GM12873 (cell line): ENCODE measurements at regions not wholly inside any gene's neighbourhood (a gene's known extent, or its start where the extent isn't known, plus 50 kb on each side); places are given as distances from the start of the nearest gene placed in this dataset.
A peak's percentile ranks its signal among the peaks of the same experiment; 100 is the strongest.

Source experiments
- TF ChIP-seq, protein P1 (sequence below): IDR thresholded peaks from 2 replicates; pipeline ENCODE4 v1.5.1; 2012; ENCODE audit warnings: low read depth, mild to moderate bottlenecking, moderate library complexity, low read length, control low read depth; ENCODE audit not compliant: insufficient read depth; ENCODE audit errors: missing control alignments

DNA sequence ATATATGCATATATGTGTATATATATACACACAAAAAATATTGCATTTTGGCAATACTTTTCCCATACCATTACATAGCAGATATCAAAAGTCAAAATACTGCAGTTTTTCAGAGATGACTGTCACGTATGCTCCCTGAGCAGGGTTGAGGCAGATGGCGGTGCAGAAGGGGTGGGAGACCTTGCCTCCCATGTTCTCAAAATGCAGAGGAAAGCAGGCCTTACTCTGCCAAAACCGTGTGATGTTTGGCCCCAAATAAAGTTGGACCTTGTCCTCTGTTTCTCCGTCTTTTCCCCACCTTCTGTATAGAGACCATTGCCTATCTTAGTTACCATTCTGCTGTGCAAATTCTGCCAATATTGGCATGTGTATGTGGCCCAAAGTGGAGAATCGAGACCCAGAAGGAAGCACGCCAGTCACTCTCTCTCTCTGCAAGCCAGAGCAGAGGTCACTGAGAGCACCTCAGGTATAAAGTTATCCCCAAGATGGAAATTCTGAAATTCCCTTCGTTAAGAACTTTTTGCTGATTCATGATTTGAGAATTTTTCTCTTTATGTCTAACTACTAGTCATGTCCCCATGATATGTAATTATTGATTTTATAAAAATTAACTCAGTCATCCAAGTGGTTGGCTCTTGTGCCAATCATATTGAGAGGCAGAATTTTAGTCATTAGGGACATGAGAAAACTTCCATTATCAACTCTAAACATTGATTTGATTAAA lies 898.8 kb downstream of the EPHA4 start:
- TF ChIP-seq, protein P1, sequence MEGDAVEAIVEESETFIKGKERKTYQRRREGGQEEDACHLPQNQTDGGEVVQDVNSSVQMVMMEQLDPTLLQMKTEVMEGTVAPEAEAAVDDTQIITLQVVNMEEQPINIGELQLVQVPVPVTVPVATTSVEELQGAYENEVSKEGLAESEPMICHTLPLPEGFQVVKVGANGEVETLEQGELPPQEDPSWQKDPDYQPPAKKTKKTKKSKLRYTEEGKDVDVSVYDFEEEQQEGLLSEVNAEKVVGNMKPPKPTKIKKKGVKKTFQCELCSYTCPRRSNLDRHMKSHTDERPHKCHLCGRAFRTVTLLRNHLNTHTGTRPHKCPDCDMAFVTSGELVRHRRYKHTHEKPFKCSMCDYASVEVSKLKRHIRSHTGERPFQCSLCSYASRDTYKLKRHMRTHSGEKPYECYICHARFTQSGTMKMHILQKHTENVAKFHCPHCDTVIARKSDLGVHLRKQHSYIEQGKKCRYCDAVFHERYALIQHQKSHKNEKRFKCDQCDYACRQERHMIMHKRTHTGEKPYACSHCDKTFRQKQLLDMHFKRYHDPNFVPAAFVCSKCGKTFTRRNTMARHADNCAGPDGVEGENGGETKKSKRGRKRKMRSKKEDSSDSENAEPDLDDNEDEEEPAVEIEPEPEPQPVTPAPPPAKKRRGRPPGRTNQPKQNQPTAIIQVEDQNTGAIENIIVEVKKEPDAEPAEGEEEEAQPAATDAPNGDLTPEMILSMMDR, result no peak

DNA sequence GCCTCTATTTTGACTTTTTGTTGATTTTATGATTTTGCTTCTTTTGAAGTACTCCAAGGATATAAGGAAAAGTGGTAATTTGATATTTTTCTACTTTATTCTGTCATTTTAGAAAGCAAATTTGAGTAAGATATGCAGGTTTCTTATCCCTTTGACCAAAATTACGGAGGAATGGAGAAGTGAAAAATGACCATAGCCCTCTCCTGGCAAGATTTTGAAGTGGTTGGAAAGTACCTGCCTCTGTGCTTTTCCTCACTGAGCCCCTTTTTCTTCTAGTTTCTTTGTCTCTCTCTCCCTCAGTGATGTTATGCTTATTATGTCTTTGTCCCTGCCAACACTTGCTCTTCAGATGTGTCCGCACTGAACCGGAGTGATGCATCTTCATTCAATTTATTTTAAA lies 898.1 kb downstream of the EPHA4 start:
- TF ChIP-seq, protein P1, result peak; percentile 24

DNA sequence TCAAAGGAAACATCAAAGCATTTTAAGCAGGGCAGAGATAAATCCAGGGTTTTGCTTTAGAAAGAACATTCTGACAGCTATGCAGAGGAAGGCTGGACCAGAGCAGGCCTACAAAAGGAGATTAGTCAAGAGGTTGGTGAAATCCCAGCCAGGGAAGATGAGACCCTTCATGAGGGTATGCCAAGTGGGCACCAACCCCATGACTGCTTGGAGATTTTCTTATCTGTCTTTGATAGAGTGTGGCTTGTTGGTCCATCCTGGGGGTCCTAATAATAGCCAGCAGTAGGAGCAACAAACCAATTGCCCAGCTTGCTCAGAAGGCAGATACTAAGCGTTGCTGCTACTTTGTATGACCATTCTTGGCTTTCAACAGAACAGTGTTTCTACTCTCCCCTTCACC lies 895.4 kb downstream of the EPHA4 start:
- TF ChIP-seq, protein P1, result no peak

DNA sequence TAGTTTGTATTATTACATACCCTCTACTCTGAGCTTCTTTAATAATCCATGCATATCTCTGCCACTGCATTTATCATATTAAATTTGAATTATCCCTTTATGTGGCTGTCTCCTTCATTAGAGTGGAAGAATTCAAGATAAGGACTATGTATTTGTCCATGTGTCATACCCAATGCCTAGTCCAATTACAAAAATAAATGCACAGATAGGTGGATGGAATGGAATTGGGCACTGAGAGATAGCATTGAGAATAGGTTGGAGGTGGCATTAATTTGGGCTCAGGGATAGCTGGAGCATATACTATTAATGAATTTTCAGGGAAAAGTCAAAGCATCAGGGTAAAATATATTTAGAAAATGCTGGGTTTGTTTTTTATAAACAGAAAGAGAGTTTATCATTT lies 893.2 kb downstream of the EPHA4 start:
- TF ChIP-seq, protein P1, result no peak

DNA sequence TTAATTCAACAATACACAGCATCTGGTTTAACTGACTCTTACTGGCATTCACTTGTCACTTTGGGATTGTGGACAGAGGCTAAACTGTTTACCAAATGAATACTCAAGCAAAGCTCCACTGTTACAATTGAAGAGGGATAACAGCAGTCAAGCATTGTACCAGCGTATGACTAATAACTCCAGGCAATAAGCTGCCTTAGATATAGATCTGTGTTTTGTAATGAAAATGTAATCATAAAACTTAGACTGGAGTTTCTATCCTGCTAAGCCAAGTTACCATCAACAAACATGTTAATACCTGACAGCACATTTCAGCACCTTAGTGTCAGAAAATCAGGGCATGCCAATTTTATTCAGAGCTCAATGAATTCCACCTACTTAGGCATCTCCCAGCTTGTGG lies 889.5 kb downstream of the EPHA4 start:
- TF ChIP-seq, protein P1, result no peak

DNA sequence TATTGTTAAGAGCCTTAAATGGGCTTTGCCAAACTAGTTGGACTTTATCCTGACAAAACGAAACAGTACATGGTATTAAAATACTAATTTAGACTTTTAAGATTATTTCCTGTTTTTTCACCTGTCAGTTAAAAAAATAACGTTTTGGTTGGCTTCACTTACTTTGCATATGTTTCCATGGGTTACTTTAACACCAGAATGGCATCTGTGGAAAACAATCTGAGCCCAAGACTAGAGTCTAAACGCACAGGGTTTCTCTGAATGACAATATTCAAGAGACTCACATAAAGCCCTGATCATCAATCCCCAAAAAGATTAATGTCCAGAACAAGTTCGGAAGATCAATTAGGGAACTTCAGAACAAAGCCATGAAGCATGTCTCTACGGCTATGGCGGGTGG lies 888.0 kb downstream of the EPHA4 start:
- TF ChIP-seq, protein P1, result no peak

DNA sequence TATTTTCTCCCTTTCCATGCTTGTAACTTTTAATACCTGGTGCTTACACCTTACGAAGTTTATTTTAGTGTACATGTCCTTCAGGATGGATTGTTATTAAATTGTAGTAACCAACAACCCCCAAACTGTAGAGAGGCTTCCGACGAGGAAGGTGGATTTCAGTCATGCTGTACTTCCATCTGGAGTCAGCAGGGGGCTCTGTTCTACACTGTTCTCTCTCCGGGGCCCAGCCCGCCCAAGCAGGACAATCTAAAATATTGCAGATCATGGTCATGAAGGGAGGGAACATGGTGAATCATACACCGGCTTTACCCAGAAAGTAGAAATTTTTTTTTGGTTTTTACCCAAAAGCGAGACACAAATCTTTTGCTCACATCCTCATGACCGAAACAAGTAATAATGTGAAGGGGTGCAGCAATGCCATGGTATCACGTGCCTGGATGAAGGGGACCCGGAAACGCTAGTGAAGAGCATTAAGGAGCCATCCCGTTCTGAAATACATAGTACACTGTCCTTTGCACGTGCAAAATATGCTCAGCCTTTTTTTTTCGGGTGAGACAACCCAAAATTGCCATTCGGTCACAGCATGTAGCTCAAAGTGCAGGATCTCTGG lies 884.8 kb downstream of the EPHA4 start:
- TF ChIP-seq, protein P1, result peak; percentile 78
